ENCODE measurements at regions not wholly inside any gene's neighbourhood (a gene's known extent, or its start where the extent isn't known, plus 50 kb on each side); places are given as distances from the start of the nearest gene placed in this dataset.

DNA sequence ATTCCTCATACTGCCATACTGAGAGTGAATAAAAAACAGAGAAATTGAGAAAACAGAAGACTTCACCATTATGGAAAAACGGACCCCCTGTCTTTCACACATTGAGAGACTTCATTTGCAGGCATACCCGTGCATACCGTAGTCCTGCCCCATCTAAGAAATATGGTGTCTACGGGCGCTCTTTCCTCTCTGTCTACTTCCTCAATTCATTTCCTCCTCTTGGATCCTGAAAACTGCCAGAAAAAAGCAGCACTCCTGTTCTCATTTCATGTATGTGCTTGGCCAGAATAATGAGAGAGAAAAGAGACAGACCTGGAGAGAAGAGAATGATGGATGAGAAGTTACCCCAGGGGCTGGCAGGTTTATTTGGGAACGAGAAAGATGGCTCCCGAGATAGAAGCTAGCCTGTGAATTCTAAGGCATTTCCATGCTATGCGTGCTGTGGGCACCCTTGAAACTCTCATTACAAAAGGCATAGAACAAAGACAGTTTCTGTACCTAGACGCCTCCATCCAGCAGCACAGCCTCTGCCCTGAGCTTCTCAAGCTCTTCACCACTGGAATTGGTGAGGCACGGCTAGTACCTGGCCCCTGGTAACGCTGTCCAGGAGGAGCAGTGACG, 62.5 kb upstream of the EPHB3 start (continued):
- TF ChIP-seq, protein P1, sequence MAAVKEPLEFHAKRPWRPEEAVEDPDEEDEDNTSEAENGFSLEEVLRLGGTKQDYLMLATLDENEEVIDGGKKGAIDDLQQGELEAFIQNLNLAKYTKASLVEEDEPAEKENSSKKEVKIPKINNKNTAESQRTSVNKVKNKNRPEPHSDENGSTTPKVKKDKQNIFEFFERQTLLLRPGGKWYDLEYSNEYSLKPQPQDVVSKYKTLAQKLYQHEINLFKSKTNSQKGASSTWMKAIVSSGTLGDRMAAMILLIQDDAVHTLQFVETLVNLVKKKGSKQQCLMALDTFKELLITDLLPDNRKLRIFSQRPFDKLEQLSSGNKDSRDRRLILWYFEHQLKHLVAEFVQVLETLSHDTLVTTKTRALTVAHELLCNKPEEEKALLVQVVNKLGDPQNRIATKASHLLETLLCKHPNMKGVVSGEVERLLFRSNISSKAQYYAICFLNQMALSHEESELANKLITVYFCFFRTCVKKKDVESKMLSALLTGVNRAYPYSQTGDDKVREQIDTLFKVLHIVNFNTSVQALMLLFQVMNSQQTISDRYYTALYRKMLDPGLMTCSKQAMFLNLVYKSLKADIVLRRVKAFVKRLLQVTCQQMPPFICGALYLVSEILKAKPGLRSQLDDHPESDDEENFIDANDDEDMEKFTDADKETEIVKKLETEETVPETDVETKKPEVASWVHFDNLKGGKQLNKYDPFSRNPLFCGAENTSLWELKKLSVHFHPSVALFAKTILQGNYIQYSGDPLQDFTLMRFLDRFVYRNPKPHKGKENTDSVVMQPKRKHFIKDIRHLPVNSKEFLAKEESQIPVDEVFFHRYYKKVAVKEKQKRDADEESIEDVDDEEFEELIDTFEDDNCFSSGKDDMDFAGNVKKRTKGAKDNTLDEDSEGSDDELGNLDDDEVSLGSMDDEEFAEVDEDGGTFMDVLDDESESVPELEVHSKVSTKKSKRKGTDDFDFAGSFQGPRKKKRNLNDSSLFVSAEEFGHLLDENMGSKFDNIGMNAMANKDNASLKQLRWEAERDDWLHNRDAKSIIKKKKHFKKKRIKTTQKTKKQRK (IDR thresholded peaks at IDR 0.05; ENCODE audit: low read depth, low read length): no peak

DNA sequence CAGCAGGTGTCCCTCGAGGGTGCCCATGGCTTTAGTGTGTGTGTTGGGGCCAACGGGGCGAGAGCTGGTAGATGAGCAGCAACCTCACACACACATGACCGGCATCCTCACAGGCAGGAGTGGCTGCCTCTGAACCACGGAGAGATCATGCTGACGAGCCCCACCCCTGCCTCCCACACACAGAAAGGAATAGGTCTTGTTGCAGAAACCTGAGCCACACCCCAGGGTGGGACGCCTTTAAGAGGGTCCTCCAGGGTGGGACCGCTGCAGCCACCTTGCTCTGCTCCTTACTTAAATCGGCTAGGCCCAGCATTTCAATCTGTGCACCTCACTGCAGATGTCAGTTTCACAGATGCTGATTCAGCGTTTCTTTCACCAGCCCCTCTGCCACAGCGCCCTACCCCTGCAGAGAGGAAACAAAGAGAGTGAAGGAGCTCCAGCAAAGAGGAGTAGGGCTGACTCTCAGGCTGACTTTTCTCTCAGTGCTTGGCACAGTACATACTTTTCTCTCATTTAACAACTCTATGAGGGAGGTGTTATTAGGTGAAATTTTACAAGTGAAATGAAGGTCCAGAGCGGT, 61.2 kb upstream of the EPHB3 start:
- Histone ChIP-seq H3K4me3 (no peak overlapping the region), H3K36me3 (ENCODE audit: control insufficient read depth in 2 of 2, insufficient read depth in 2 of 2, low read length in 1 of 2) (no peaks in the 10 kb centered on the region), H3K9ac (ENCODE audit: control insufficient read depth, insufficient read depth, low read length) (no peak overlapping the region), H4K20me1 (ENCODE audit: control insufficient read depth, insufficient read depth) (no peaks in the 10 kb centered on the region), H2AFZ (ENCODE audit: control insufficient read depth, low read depth, low read length) (no peak overlapping the region), H3K4me1 (ENCODE audit: control insufficient read depth, insufficient read depth, low read length) (no peaks in the 10 kb centered on the region), H3K27ac (ENCODE audit: control insufficient read depth, insufficient read depth) (no peak overlapping the region), H3K27me3 (replicated peaks in 1 of 2; ENCODE audit: control insufficient read depth in 2 of 2, insufficient read depth in 2 of 2, low read length in 1 of 2) (peaks cover 0 to 2% of the 10 kb centered on the region in 2 experiments; a peak in 2 of 4 replicates), H3K79me2 (ENCODE audit: control insufficient read depth, insufficient read depth, low read length) (no peaks in the 10 kb centered on the region), H3K4me2 (ENCODE audit: control insufficient read depth, insufficient read depth) (no peak overlapping the region), H3K9me3 (replicated peaks; ENCODE audit: control insufficient read depth, insufficient read depth, low read length) (no peaks in the 10 kb centered on the region)
- CTCF ChIA-PET: interaction anchor here (0.7 to 1.9 kb wide), 2 partner anchors 12 to 90 kb away, joined by 5 to 6 read pairs; no protein-coding TSS in a partner anchor
- ATAC-seq (no peak), FAIRE-seq (no peak), DNase-seq (ENCODE audit: low read depth, low spot score) (no peak)
- 33% methylated on average over 12 of the region's 12 CpGs for WGBS (ENCODE audit: insufficient coverage, insufficient replicate concordance, low lambda C conversion rate, missing lambda C conversion rate)
- in situ Hi-C loops (cut with MboI) (no loop called here), intact Hi-C loops (cut with micrococcal nuclease; ENCODE audit: unreplicated experiment) (no loop called here)
- SMC1A ChIA-PET (ENCODE audit: uncharacterized antibody, unreplicated experiment): no interaction called here
- RAD21 ChIA-PET (ENCODE audit: unreplicated experiment): no interaction called here
- POLR2A ChIA-PET: no interaction called here
- BruUV-seq (replicated peaks): no TSS peak
- TF ChIP-seq, protein P2, sequence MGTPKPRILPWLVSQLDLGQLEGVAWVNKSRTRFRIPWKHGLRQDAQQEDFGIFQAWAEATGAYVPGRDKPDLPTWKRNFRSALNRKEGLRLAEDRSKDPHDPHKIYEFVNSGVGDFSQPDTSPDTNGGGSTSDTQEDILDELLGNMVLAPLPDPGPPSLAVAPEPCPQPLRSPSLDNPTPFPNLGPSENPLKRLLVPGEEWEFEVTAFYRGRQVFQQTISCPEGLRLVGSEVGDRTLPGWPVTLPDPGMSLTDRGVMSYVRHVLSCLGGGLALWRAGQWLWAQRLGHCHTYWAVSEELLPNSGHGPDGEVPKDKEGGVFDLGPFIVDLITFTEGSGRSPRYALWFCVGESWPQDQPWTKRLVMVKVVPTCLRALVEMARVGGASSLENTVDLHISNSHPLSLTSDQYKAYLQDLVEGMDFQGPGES (IDR thresholded peaks at IDR 0.05): no peak
- TF ChIP-seq NRF1 (conservative IDR thresholded peaks at IDR 0.05; ENCODE audit: low read depth, low read length) (no peak), MYC (IDR thresholded peaks at IDR 0.05; ENCODE audit: insufficient read depth, insufficient read length, insufficient replicate concordance, low read length, severe bottlenecking) (no peak), FOXM1 (IDR thresholded peaks at IDR 0.05; ENCODE audit: low read depth, low read length) (no peak), NR2C2 (IDR thresholded peaks at IDR 0.05; ENCODE audit: borderline replicate concordance, control insufficient read depth, insufficient read length, low read depth) (no peak), HCFC1 (IDR thresholded peaks at IDR 0.05; ENCODE audit: low read length) (no peak), NFYA (IDR thresholded peaks at IDR 0.05; ENCODE audit: borderline replicate concordance, low read depth, low read length) (no peak), CHD2 (IDR thresholded peaks at IDR 0.05; ENCODE audit: borderline replicate concordance, low read depth, low read length) (no peak), YBX1 (IDR thresholded peaks at IDR 0.05) (no peak)
- TF ChIP-seq, protein P3, sequence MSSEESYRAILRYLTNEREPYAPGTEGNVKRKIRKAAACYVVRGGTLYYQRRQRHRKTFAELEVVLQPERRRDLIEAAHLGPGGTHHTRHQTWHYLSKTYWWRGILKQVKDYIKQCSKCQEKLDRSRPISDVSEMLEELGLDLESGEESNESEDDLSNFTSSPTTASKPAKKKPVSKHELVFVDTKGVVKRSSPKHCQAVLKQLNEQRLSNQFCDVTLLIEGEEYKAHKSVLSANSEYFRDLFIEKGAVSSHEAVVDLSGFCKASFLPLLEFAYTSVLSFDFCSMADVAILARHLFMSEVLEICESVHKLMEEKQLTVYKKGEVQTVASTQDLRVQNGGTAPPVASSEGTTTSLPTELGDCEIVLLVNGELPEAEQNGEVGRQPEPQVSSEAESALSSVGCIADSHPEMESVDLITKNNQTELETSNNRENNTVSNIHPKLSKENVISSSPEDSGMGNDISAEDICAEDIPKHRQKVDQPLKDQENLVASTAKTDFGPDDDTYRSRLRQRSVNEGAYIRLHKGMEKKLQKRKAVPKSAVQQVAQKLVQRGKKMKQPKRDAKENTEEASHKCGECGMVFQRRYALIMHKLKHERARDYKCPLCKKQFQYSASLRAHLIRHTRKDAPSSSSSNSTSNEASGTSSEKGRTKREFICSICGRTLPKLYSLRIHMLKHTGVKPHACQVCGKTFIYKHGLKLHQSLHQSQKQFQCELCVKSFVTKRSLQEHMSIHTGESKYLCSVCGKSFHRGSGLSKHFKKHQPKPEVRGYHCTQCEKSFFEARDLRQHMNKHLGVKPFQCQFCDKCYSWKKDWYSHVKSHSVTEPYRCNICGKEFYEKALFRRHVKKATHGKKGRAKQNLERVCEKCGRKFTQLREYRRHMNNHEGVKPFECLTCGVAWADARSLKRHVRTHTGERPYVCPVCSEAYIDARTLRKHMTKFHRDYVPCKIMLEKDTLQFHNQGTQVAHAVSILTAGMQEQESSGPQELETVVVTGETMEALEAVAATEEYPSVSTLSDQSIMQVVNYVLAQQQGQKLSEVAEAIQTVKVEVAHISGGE (CRISPR knock-in tag; IDR thresholded peaks at IDR 0.05): no peak
- TF ChIP-seq, protein P4, sequence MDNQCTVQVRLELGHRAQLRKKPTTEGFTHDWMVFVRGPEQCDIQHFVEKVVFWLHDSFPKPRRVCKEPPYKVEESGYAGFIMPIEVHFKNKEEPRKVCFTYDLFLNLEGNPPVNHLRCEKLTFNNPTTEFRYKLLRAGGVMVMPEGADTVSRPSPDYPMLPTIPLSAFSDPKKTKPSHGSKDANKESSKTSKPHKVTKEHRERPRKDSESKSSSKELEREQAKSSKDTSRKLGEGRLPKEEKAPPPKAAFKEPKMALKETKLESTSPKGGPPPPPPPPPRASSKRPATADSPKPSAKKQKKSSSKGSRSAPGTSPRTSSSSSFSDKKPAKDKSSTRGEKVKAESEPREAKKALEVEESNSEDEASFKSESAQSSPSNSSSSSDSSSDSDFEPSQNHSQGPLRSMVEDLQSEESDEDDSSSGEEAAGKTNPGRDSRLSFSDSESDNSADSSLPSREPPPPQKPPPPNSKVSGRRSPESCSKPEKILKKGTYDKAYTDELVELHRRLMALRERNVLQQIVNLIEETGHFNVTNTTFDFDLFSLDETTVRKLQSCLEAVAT (IDR thresholded peaks at IDR 0.05): no peak
